ENCODE measurements at regions not wholly inside any gene's neighbourhood (a gene's known extent, or its start where the extent isn't known, plus 50 kb on each side); places are given as distances from the start of the nearest gene placed in this dataset.

- no peak for TF ChIP-seq POLR2AphosphoS5 (IDR thresholded peaks at IDR 0.05; ENCODE audit: low read depth, low read length)
- no peak for TF ChIP-seq POLR2A (IDR thresholded peaks at IDR 0.05; ENCODE audit: low read depth, low read length)
Measured at GRCh38 chr3:194929578-194929960, 243.9 kb downstream of the FAM43A start.
